Fibroblast of lung (primary cell): ENCODE measurements at regions not wholly inside any gene's neighbourhood (a gene's known extent, or its start where the extent isn't known, plus 50 kb on each side); places are given as distances from the start of the nearest gene placed in this dataset.

Source experiments
- DNase-seq, 2 donors: peaks; one replicate each; pipeline versions ENCODE4 v3.0.0 to v3.0.0-alpha.2; 2010; ENCODE audit warnings: low read depth in 2 of 2
- H2AFZ ChIP-seq: 2 replicates; pipeline ENCODE4 v1.5.1; 2012; ENCODE audit warnings: low read length, control low read depth, inconsistent platforms
- H3K27ac ChIP-seq: 2 replicates; pipeline ENCODE4 v1.5.1; 2011; ENCODE audit warnings: low read length, control low read depth; ENCODE audit not compliant: insufficient read depth
- H3K27me3 ChIP-seq: 2 replicates; pipeline ENCODE4 v1.5.1; 2011; ENCODE audit warnings: mild to moderate bottlenecking, low read length; ENCODE audit not compliant: control insufficient read depth, insufficient read depth
- H3K36me3 ChIP-seq: 2 replicates; pipeline ENCODE4 v1.5.1; 2011; ENCODE audit warnings: low read length; ENCODE audit not compliant: control insufficient read depth, insufficient read depth
- H3K4me1 ChIP-seq: 2 replicates; pipeline ENCODE4 v1.5.1; 2011; ENCODE audit warnings: low read length; ENCODE audit not compliant: control insufficient read depth, insufficient read depth; ENCODE audit errors: extremely low read depth
- H3K4me2 ChIP-seq: 2 replicates; pipeline ENCODE4 v1.5.1; 2011; ENCODE audit warnings: low read length, control low read depth; ENCODE audit not compliant: insufficient read depth; ENCODE audit errors: extremely low read depth
- H3K4me3 ChIP-seq, 4 experiments: fragments of 200-600 bp in 1 of 4; sonication (generic) in 1 of 4; replicated peaks in 1 of 4; 2 replicates each; pipeline ENCODE4 v1.5.1; 2011 to 2016; ENCODE audit warnings: low read length in 4 of 4, low read depth in 3 of 4, mild to moderate bottlenecking in 3 of 4, control low read depth in 2 of 4, inconsistent platforms in 1 of 4, mixed read lengths in 1 of 4; ENCODE audit not compliant: insufficient read depth in 1 of 4; ENCODE audit errors: control extremely low read depth in 1 of 4
- H3K79me2 ChIP-seq: 2 replicates; pipeline ENCODE4 v1.5.1; 2012; ENCODE audit warnings: mild to moderate bottlenecking, low read length, inconsistent platforms; ENCODE audit not compliant: control insufficient read depth, insufficient read depth
- H3K9ac ChIP-seq: 2 replicates; pipeline ENCODE4 v1.5.1; 2011; ENCODE audit warnings: mild to moderate bottlenecking, low read length, control low read depth; ENCODE audit not compliant: insufficient read depth
- H3K9me3 ChIP-seq: 2 replicates; pipeline ENCODE4 v1.5.1; 2012; ENCODE audit warnings: low read depth, low read length; ENCODE audit not compliant: control insufficient read depth, insufficient read depth
- H4K20me1 ChIP-seq: 2 replicates; pipeline ENCODE4 v1.5.1; 2011; ENCODE audit warnings: low read length; ENCODE audit not compliant: control insufficient read depth, insufficient read depth; ENCODE audit errors: extremely low read depth
- CTCF ChIP-seq, 2 donors: IDR thresholded peaks in 1 of 2; conservative IDR thresholded peaks in 1 of 2; 1 replicate in 1 of 2; 2 replicates in 1 of 2; pipeline ENCODE4 v1.5.1; 2011 to 2012; ENCODE audit warnings: low read length in 2 of 2, control low read depth in 1 of 2, inconsistent platforms in 1 of 2, low read depth in 1 of 2, mild to moderate bottlenecking in 1 of 2
- EZH2 ChIP-seq: IDR thresholded peaks from 2 replicates; pipeline ENCODE4 v1.5.1; 2012; ENCODE audit warnings: low read length, control low read depth, mild to moderate bottlenecking; ENCODE audit errors: missing control alignments

- Histone ChIP-seq H3K4me3 (no peak overlapping the region), H3K79me2 (no peaks in the 10 kb centered on the region), H3K36me3 (no peaks in the 10 kb centered on the region), H3K9ac (no peak overlapping the region), H2AFZ (no peak overlapping the region), H3K27me3 (no peaks in the 10 kb centered on the region), H3K27ac (no peak overlapping the region), H3K9me3 (no peaks in the 10 kb centered on the region), H3K4me2 (no peak overlapping the region), H3K4me1 (no peaks in the 10 kb centered on the region), H4K20me1 (no peaks in the 10 kb centered on the region)
- TF ChIP-seq CTCF (conservative IDR thresholded peaks at IDR 0.05 in 1 of 2, IDR thresholded peaks at IDR 0.05 in 1 of 2; ENCODE audit: low read depth in 1 of 2, low read length in 2 of 2) (no peak), EZH2 (no peak)
- DNase-seq: no peak
Measured at GRCh38 chr2:34001557-34001956, 402.5 kb upstream of the FAM98A start.

- TF ChIP-seq EZH2: no peak
- TF ChIP-seq CTCF (conservative IDR thresholded peaks at IDR 0.05 in 1 of 2, IDR thresholded peaks at IDR 0.05 in 1 of 2; ENCODE audit: low read depth in 1 of 2, low read length in 2 of 2): no peak
- Histone ChIP-seq H3K27ac (no peak overlapping the region), H3K79me2 (no peaks in the 10 kb centered on the region), H3K9ac (no peak overlapping the region), H3K36me3 (no peaks in the 10 kb centered on the region), H3K27me3 (no peaks in the 10 kb centered on the region), H2AFZ (no peak overlapping the region), H3K4me3 (no peak overlapping the region), H3K4me2 (no peak overlapping the region), H3K4me1 (no peaks in the 10 kb centered on the region), H3K9me3 (no peaks in the 10 kb centered on the region), H4K20me1 (no peaks in the 10 kb centered on the region)
- DNase-seq: no peak
Measured at GRCh38 chr2:33984131-33984530, 385.0 kb upstream of the FAM98A start.

GRCh38 chr2:33978471-33978870 lies 379.4 kb upstream of the FAM98A start:
- no peaks in the 10 kb centered on the region for H4K20me1 ChIP-seq

More at GRCh38 chr2:33978471-33978870, 379.4 kb upstream of the FAM98A start:
- H3K27me3 ChIP-seq: no peaks in the 10 kb centered on the region
- H3K4me1 ChIP-seq: no peaks in the 10 kb centered on the region
- no peak overlapping the region for H3K4me3 ChIP-seq
- TF ChIP-seq EZH2 (no peak), CTCF (conservative IDR thresholded peaks at IDR 0.05 in 1 of 2, IDR thresholded peaks at IDR 0.05 in 1 of 2; ENCODE audit: low read depth in 1 of 2, low read length in 2 of 2) (no peak)
- no peak overlapping the region for H3K9ac ChIP-seq
- DNase-seq: no peak
- H3K9me3 ChIP-seq: no peaks in the 10 kb centered on the region
- no peaks in the 10 kb centered on the region for H3K36me3 ChIP-seq
- H2AFZ ChIP-seq: no peak overlapping the region
- no peaks in the 10 kb centered on the region for H3K79me2 ChIP-seq
- no peak overlapping the region for H3K4me2 ChIP-seq
- no peak overlapping the region for H3K27ac ChIP-seq
